SK-N-SH (cell line): ENCODE measurements at regions not wholly inside any gene's neighbourhood (a gene's known extent, or its start where the extent isn't known, plus 50 kb on each side); places are given as distances from the start of the nearest gene placed in this dataset.

ENCODE experiments used
- RAD21 ChIP-seq: IDR thresholded peaks from 2 replicates; pipeline ENCODE4 v1.6.1; 2012; ENCODE audit warnings: mild to moderate bottlenecking, low read length
- TF ChIP-seq, protein P1 (sequence below): fragments of 200-600 bp; sonication (generic); IDR thresholded peaks from 2 replicates; pipeline ENCODE4 v1.6.1; 2017; ENCODE audit warnings: antibody characterized with exemption, mild to moderate bottlenecking, moderate library complexity

DNA sequence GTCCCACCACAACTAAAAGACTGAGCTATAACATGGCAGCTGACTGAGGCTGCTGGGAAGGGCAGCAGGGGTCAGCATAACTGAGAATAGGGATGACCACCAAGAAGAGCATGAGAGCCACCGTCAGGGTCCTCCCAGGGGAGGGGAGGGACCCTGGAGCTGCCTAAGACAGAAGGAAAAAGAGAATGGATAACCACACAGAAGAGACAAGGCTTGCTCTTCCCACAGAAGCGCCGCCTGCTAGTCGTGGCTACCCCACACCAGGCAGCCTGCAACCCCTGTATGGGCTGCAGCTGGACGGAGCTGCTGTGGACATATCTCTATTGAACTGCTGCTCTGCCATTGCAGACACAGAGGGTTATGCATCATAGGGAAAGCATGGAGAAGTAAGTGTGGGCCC is 132.0 kb upstream of the CHD6 start:
- TF ChIP-seq RAD21 = no peak
- TF ChIP-seq, protein P1, sequence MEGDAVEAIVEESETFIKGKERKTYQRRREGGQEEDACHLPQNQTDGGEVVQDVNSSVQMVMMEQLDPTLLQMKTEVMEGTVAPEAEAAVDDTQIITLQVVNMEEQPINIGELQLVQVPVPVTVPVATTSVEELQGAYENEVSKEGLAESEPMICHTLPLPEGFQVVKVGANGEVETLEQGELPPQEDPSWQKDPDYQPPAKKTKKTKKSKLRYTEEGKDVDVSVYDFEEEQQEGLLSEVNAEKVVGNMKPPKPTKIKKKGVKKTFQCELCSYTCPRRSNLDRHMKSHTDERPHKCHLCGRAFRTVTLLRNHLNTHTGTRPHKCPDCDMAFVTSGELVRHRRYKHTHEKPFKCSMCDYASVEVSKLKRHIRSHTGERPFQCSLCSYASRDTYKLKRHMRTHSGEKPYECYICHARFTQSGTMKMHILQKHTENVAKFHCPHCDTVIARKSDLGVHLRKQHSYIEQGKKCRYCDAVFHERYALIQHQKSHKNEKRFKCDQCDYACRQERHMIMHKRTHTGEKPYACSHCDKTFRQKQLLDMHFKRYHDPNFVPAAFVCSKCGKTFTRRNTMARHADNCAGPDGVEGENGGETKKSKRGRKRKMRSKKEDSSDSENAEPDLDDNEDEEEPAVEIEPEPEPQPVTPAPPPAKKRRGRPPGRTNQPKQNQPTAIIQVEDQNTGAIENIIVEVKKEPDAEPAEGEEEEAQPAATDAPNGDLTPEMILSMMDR = no peak
